HCT116 (cell line): ENCODE measurements at regions not wholly inside any gene's neighbourhood (a gene's known extent, or its start where the extent isn't known, plus 50 kb on each side); places are given as distances from the start of the nearest gene placed in this dataset.

Source experiments
- ATAC-seq: fragments of 200-7000 bp; cut with Tn5 transposase; 2 replicates; pipeline ENCODE4 v1.9.1; 2020; ENCODE audit warnings: mild to moderate bottlenecking, moderate library complexity
- BruUV-seq: library from RNA; stranded (reverse); fragments of 400-500 nt; replicated peaks from 2 replicates; lab custom pipeline; 2021; lab: Mats Ljungman, UMichigan
- CTCF ChIA-PET: fragments of 300-600 bp; sonication (Branson Sonifier 250); formaldehyde crosslinking; loops from one replicate; lab custom pipeline; 2021; ENCODE audit warnings: antibody characterized with exemption; lab: Charles Lee
- POLR2A ChIA-PET: fragments of 300-600, 350-600 bp; sonication (Branson Sonifier 250); formaldehyde crosslinking; loops from one replicate; lab custom pipeline; 2021; ENCODE audit warnings: antibody characterized with exemption; lab: Charles Lee
- RAD21 ChIA-PET, 2 experiments: fragments of 300-600 bp; sonication (Branson Sonifier 250); formaldehyde crosslinking; loops; one replicate each; lab custom pipeline; 2023; ENCODE audit warnings: low total read pairs in 2 of 2; ENCODE audit not compliant: uncharacterized antibody in 2 of 2, unreplicated experiment in 2 of 2, low non-redundant PET in 1 of 2; lab: Charles Lee
- DNase-seq: peaks from one replicate; pipeline ENCODE4 v3.0.0-alpha.2; 2010; ENCODE audit warnings: low read depth, low spot score
- H2AFZ ChIP-seq: fragments of 200-600 bp; shearing (Covaris generic), sonication (generic); 2 replicates; pipeline ENCODE4 v1.6.1; 2017; ENCODE audit warnings: low read depth, mixed run types, mixed read lengths, antibody characterized with exemption, low read length; ENCODE audit not compliant: poor library complexity, severe bottlenecking
- H3K27ac ChIP-seq: 2 replicates; pipeline ENCODE4 v1.5.1; 2012; ENCODE audit warnings: low read depth, low read length
- H3K27me3 ChIP-seq: fragments of 200-600 bp; sonication (generic); 2 replicates; pipeline ENCODE4 v1.6.1; 2016; ENCODE audit warnings: mixed run types, low read length, mixed read lengths; ENCODE audit not compliant: insufficient read depth
- H3K36me3 ChIP-seq, 2 experiments: fragments of 200-500 bp in 1 of 2; fragments of 200-600 bp in 1 of 2; sonication (Bioruptor generic) in 1 of 2; sonication (generic) in 1 of 2; 2 replicates each; pipeline versions ENCODE4 v1.5.1 to v1.6.1; 2014 to 2016; ENCODE audit warnings: low read length in 2 of 2, inconsistent platforms in 1 of 2, mixed read lengths in 1 of 2, mixed run types in 1 of 2; ENCODE audit not compliant: insufficient read depth in 2 of 2, control insufficient read depth in 1 of 2
- H3K4me1 ChIP-seq, 2 experiments: fragments of 200-600 bp in 1 of 2; sonication (generic) in 1 of 2; 2 replicates each; pipeline versions ENCODE4 v1.5.1 to v1.6.1; 2012 to 2017; ENCODE audit warnings: low read length in 2 of 2, inconsistent platforms in 1 of 2, mild to moderate bottlenecking in 1 of 2, mixed read lengths in 1 of 2, mixed run types in 1 of 2, moderate library complexity in 1 of 2; ENCODE audit not compliant: insufficient read depth in 2 of 2, control insufficient read depth in 1 of 2
- H3K4me2 ChIP-seq: fragments of 200-600 bp; sonication (generic); 2 replicates; pipeline ENCODE4 v1.6.1; 2017; ENCODE audit warnings: mixed run types, low read length, mixed read lengths
- H3K4me3 ChIP-seq, 2 experiments: fragments of 200-600 bp in 1 of 2; sonication (generic) in 1 of 2; replicated peaks in 1 of 2; 2 replicates each; pipeline ENCODE4 v1.5.1; 2011 to 2016; ENCODE audit warnings: low read length in 2 of 2, control low read depth in 1 of 2, low read depth in 1 of 2, mild to moderate bottlenecking in 1 of 2, mixed read lengths in 1 of 2, mixed run types in 1 of 2
- H3K79me2 ChIP-seq: fragments of 200-600 bp; sonication (generic); 2 replicates; pipeline ENCODE4 v1.6.1; 2017; ENCODE audit warnings: mild to moderate bottlenecking, mixed run types, low read length, moderate library complexity, mixed read lengths; ENCODE audit not compliant: insufficient read depth
- H3K9ac ChIP-seq: fragments of 200-600 bp; sonication (generic); 2 replicates; pipeline ENCODE4 v1.6.1; 2016; ENCODE audit warnings: low read length, mixed read lengths
- H3K9me2 ChIP-seq: fragments of 200-600 bp; sonication (generic), shearing (Covaris generic); 2 replicates; pipeline ENCODE4 v1.6.1; 2017; ENCODE audit warnings: mixed run types, mild to moderate bottlenecking, moderate library complexity; ENCODE audit not compliant: insufficient read depth
- H3K9me3 ChIP-seq, 2 experiments: fragments of 200-500 bp in 1 of 2; fragments of 200-600 bp in 1 of 2; sonication (Bioruptor generic) in 1 of 2; sonication (generic) in 1 of 2; 2 replicates each; pipeline ENCODE4 v1.6.1; 2014 to 2017; ENCODE audit warnings: low read length in 2 of 2, mixed read lengths in 2 of 2, inconsistent platforms in 1 of 2, low read depth in 1 of 2, mild to moderate bottlenecking in 1 of 2, mixed run types in 1 of 2, moderate library complexity in 1 of 2; ENCODE audit not compliant: control insufficient read depth in 1 of 2, insufficient read depth in 1 of 2
- H4K20me1 ChIP-seq: fragments of 200-600 bp; sonication (generic), shearing (Covaris generic); 2 replicates; pipeline ENCODE4 v1.6.1; 2017; ENCODE audit warnings: mixed run types, mild to moderate bottlenecking, moderate library complexity; ENCODE audit not compliant: insufficient read depth
- CEBPB ChIP-seq: IDR thresholded peaks from 2 replicates; pipeline ENCODE4 v1.6.1; 2012; ENCODE audit warnings: low read depth
- CTCF ChIP-seq, 3 experiments: fragments of 200-600 bp in 1 of 3; sonication (generic) in 1 of 3; IDR thresholded peaks in 2 of 3; conservative IDR thresholded peaks in 1 of 3; 2 replicates each; pipeline ENCODE4 v1.5.1; 2012 to 2017; ENCODE audit warnings: low read depth in 2 of 3, low read length in 2 of 3, antibody characterized with exemption in 1 of 3, borderline replicate concordance in 1 of 3, control low read depth in 1 of 3, mild to moderate bottlenecking in 1 of 3, mixed read lengths in 1 of 3, mixed run types in 1 of 3, moderate library complexity in 1 of 3; ENCODE audit not compliant: insufficient read depth in 1 of 3
- EGR1 ChIP-seq: IDR thresholded peaks from 2 replicates; pipeline ENCODE4 v1.6.1; 2012; ENCODE audit warnings: low read depth
- FOSL1 ChIP-seq: IDR thresholded peaks from 2 replicates; pipeline ENCODE4 v1.6.1; 2012; ENCODE audit warnings: low read depth
- MAX ChIP-seq: IDR thresholded peaks from 2 replicates; pipeline ENCODE4 v1.6.1; 2012
- TCF7L2 ChIP-seq: IDR thresholded peaks from 2 replicates; pipeline ENCODE4 v1.7.0; 2011; ENCODE audit warnings: borderline replicate concordance, inconsistent platforms; ENCODE audit not compliant: insufficient read depth, insufficient read length; ENCODE audit errors: extremely low read depth
- ZBTB33 ChIP-seq: IDR thresholded peaks from 2 replicates; pipeline ENCODE4 v1.6.1; 2011; ENCODE audit warnings: mild to moderate bottlenecking, low read length, moderate library complexity; ENCODE audit not compliant: insufficient replicate concordance; ENCODE audit errors: extremely low read depth
- intact Hi-C: fragments of 100-400 bp; cut with micrococcal nuclease; formaldehyde crosslinking; loops from 2 replicates; pipeline ENCODE4 v1.10.0; 2022

GRCh38 chr4:74534121-74534520 is 89.2 kb downstream of the AREG start:
- Histone ChIP-seq H3K36me3 (no peaks in the 10 kb centered on the region), H3K9me3 (no peaks in the 10 kb centered on the region), H3K4me1 (peaks cover 72 to 93% of the 10 kb centered on the region in 2 experiments), H2AFZ (peak overlapping the region; percentile 42), H4K20me1 (no peaks in the 10 kb centered on the region), H3K27ac (peak overlapping the region; percentile 92; the same call in 1 of the 2 replicates), H3K4me2 (peak overlapping the region; percentile 18), H3K27me3 (no peaks in the 10 kb centered on the region), H3K4me3 (no peak overlapping the region), H3K9ac (peak overlapping the region; percentile 22), H3K9me2 (no peaks in the 10 kb centered on the region), H3K79me2 (no peaks in the 10 kb centered on the region)
- intact Hi-C loops: no loop called here
- POLR2A ChIA-PET: interaction anchor here (0.7 to 3.6 kb wide), 11 partner anchors 9 to 171 kb away, joined by 3 to 66 read pairs (median 3); partner anchors contain the start of gene AREG
- ATAC-seq (no peak), DNase-seq (no peak)
- RAD21 ChIA-PET: interaction anchor here in 1 of 2 experiments (0.6 kb wide), 1 partner anchor 98 kb away, joined by 3 read pairs; no protein-coding TSS in a partner anchor
- TF ChIP-seq ZBTB33 (no peak), MAX (0 out of 2 replicates have a peak, but pooled peaks have one; percentile 5)
- no TSS peak for BruUV-seq
- CTCF ChIA-PET: interaction anchor here (0.8 to 2.1 kb wide), 5 partner anchors 90 to 214 kb away, joined by 3 to 10 read pairs (median 4); no protein-coding TSS in a partner anchor

GRCh38 chr4:74534936-74535335 is 90.0 kb downstream of the AREG start:
- Histone ChIP-seq H2AFZ (peak overlapping the region; percentile 42), H3K9me3 (no peaks in the 10 kb centered on the region), H3K4me1 (peaks cover 74 to 93% of the 10 kb centered on the region in 2 experiments), H3K4me3 (no peak overlapping the region), H3K9me2 (no peaks in the 10 kb centered on the region), H4K20me1 (no peaks in the 10 kb centered on the region), H3K36me3 (no peaks in the 10 kb centered on the region), H3K9ac (peak overlapping the region; percentile 22), H3K27me3 (no peaks in the 10 kb centered on the region), H3K79me2 (no peaks in the 10 kb centered on the region), H3K27ac (peak overlapping the region; percentile 92), H3K4me2 (peak overlapping the region; percentile 18)
- intact Hi-C loops: no loop called here
- DNase-seq (no peak), ATAC-seq (no peak)
- ChIA-PET RAD21 (no interaction called here), CTCF (interaction anchor here (1.2 to 1.7 kb wide), 2 partner anchors 89 to 136 kb away, joined by 4 read pairs; no protein-coding TSS in a partner anchor), POLR2A (interaction anchor here (0.8 to 3.4 kb wide), 5 partner anchors 83 to 136 kb away, joined by 3 to 14 read pairs (median 3); no protein-coding TSS in a partner anchor)
- no peak for TF ChIP-seq TCF7L2
- 0 out of 2 replicates have a peak, but pooled peaks have one; percentile 9 for TF ChIP-seq CEBPB
- no peak for TF ChIP-seq FOSL1
- no peak for TF ChIP-seq EGR1
- 0 out of 2 replicates have a peak, but pooled peaks have one; percentile 5 for TF ChIP-seq MAX
- no peak for TF ChIP-seq CTCF (IDR thresholded peaks at IDR 0.05 in 2 of 3, conservative IDR thresholded peaks at IDR 0.05 in 1 of 3; ENCODE audit: borderline replicate concordance in 1 of 3, insufficient read depth in 1 of 3, low read depth in 2 of 3, low read length in 2 of 3)
- BruUV-seq: no TSS peak
